IMR-90 (cell line): ENCODE measurements at regions not wholly inside any gene's neighbourhood (a gene's known extent, or its start where the extent isn't known, plus 50 kb on each side); places are given as distances from the start of the nearest gene placed in this dataset.
A peak's percentile ranks its signal among the peaks of the same experiment; 100 is the strongest.

Experiments
- ATAC-seq: fragments of 200-7000 bp; cut with Tn5 transposase; 2 replicates; pipeline ENCODE4 v1.9.1; 2020; ENCODE audit warnings: low read depth, mild to moderate bottlenecking, moderate library complexity
- BruUV-seq: library from RNA; stranded (reverse); fragments of 400-500 nt; replicated peaks from 2 replicates; lab custom pipeline; 2021; lab: Mats Ljungman, UMichigan
- CTCF ChIA-PET: fragments of 300-600 bp; formaldehyde crosslinking; extraction: SDS; loops from one replicate; lab custom pipeline; 2021; ENCODE audit warnings: antibody characterized with exemption; lab: Yijun Ruan, JAX
- POLR2A ChIA-PET: fragments of 300-600 bp; sonication (Branson Sonifier 250); formaldehyde crosslinking; loops from one replicate; lab custom pipeline; 2022; ENCODE audit warnings: antibody characterized with exemption; ENCODE audit not compliant: unreplicated experiment; lab: Charles Lee
- DNase-seq: peaks from one replicate; pipeline ENCODE4 v3.0.0; 2013
- H2AFZ ChIP-seq: replicated peaks from 2 replicates; pipeline ENCODE3; 2013; ENCODE audit warnings: low read length, mild to moderate bottlenecking; ENCODE audit not compliant: poor library complexity
- H2AK5ac ChIP-seq: 2 replicates; pipeline ENCODE4 v1.6.1; 2013; ENCODE audit warnings: low read depth, low read length, inconsistent platforms
- H2AK9ac ChIP-seq: replicated peaks from 2 replicates; pipeline ENCODE3; 2013; ENCODE audit warnings: mild to moderate bottlenecking, low read depth, low read length, moderate library complexity; ENCODE audit not compliant: poor library complexity
- H2BK120ac ChIP-seq: 2 replicates; pipeline ENCODE4 v1.6.1; 2013; ENCODE audit warnings: low read depth, low read length, inconsistent platforms
- H2BK15ac ChIP-seq: 3 replicates; pipeline ENCODE4 v1.6.1; 2013; ENCODE audit warnings: low read depth, low read length, inconsistent platforms
- H2BK20ac ChIP-seq: 2 replicates; pipeline ENCODE4 v1.6.1; 2013; ENCODE audit warnings: low read depth, mild to moderate bottlenecking, inconsistent platforms, low read length, moderate library complexity
- H2BK5ac ChIP-seq: 2 replicates; pipeline ENCODE4 v1.6.1; 2013; ENCODE audit warnings: mild to moderate bottlenecking, low read depth, low read length, inconsistent platforms; ENCODE audit not compliant: poor library complexity, severe bottlenecking
- H3K14ac ChIP-seq: replicated peaks from 2 replicates; pipeline ENCODE4 v1.6.1; 2013; ENCODE audit warnings: low read depth, low read length, inconsistent platforms
- H3K18ac ChIP-seq: 2 replicates; pipeline ENCODE4 v1.6.1; 2013; ENCODE audit warnings: low read depth, low read length, control low read depth
- H3K23ac ChIP-seq: 2 replicates; pipeline ENCODE4 v1.6.1; 2013; ENCODE audit warnings: low read depth, low read length, inconsistent platforms
- H3K27ac ChIP-seq: 2 replicates; pipeline ENCODE4 v1.5.1; 2013; ENCODE audit warnings: mild to moderate bottlenecking, control low read depth, low read length; ENCODE audit not compliant: insufficient read depth
- H3K27me3 ChIP-seq: 2 replicates; pipeline ENCODE4 v1.6.1; 2013; ENCODE audit warnings: low read length; ENCODE audit not compliant: control insufficient read depth, insufficient read depth
- H3K36me3 ChIP-seq: 2 replicates; pipeline ENCODE4 v1.6.1; 2013; ENCODE audit warnings: low read length, mixed read lengths; ENCODE audit not compliant: control insufficient read depth, insufficient read depth
- H3K4ac ChIP-seq: 2 replicates; pipeline ENCODE4 v1.6.1; 2013; ENCODE audit warnings: low read depth, low read length, inconsistent platforms
- H3K4me1 ChIP-seq: 2 replicates; pipeline ENCODE4 v1.6.1; 2013; ENCODE audit warnings: low read length, mixed read lengths; ENCODE audit not compliant: control insufficient read depth, insufficient read depth
- H3K4me2 ChIP-seq: 2 replicates; pipeline ENCODE4 v1.6.1; 2013; ENCODE audit warnings: low read depth, mild to moderate bottlenecking, control low read depth, low read length, moderate library complexity
- H3K4me3 ChIP-seq: 2 replicates; pipeline ENCODE4 v1.5.1; 2013; ENCODE audit warnings: low read depth, mild to moderate bottlenecking, control low read depth, low read length, moderate library complexity; ENCODE audit not compliant: insufficient read depth
- H3K56ac ChIP-seq: 2 replicates; pipeline ENCODE4 v1.6.1; 2013; ENCODE audit warnings: low read length, inconsistent platforms; ENCODE audit not compliant: insufficient read depth; ENCODE audit errors: extremely low read depth
- H3K79me1 ChIP-seq, 2 experiments: 2 replicates each; pipeline ENCODE4 v1.6.1; 2013; ENCODE audit warnings: low read length in 2 of 2, inconsistent platforms in 1 of 2, low read depth in 1 of 2
- H3K9ac ChIP-seq: 2 replicates; pipeline ENCODE4 v1.6.1; 2013; ENCODE audit warnings: low read depth, low read length, control low read depth
- H3K9me1 ChIP-seq: 2 replicates; pipeline ENCODE4 v1.6.1; 2013; ENCODE audit warnings: low read length, inconsistent platforms; ENCODE audit not compliant: insufficient read depth
- H3K9me3 ChIP-seq: 2 replicates; pipeline ENCODE4 v1.6.1; 2013; ENCODE audit warnings: low read length; ENCODE audit not compliant: control insufficient read depth, insufficient read depth
- H4K20me1 ChIP-seq: 2 replicates; pipeline ENCODE4 v1.6.1; 2013; ENCODE audit warnings: low read length, inconsistent platforms; ENCODE audit not compliant: insufficient read depth
- H4K5ac ChIP-seq: 2 replicates; pipeline ENCODE4 v1.6.1; 2013; ENCODE audit warnings: mild to moderate bottlenecking, low read depth, low read length, control low read depth
- H4K8ac ChIP-seq, 2 experiments: 2 replicates each; pipeline ENCODE4 v1.6.1; 2013; ENCODE audit warnings: low read depth in 2 of 2, low read length in 2 of 2, control low read depth in 1 of 2, inconsistent platforms in 1 of 2
- H4K91ac ChIP-seq: 2 replicates; pipeline ENCODE4 v1.6.1; 2013; ENCODE audit warnings: low read depth, low read length, inconsistent platforms; ENCODE audit not compliant: insufficient read depth
- BHLHE40 ChIP-seq: fragments of 150-350 bp; IDR thresholded peaks from 2 replicates; pipeline ENCODE4 v1.6.1; 2016; ENCODE audit warnings: mild to moderate bottlenecking, low read depth, low read length
- CEBPB ChIP-seq: IDR thresholded peaks from 2 replicates; pipeline ENCODE4 v1.6.1; 2012; ENCODE audit warnings: low read depth, low read length, improper control_type of control experiment
- CHD1 ChIP-seq: IDR thresholded peaks from 2 replicates; pipeline ENCODE4 v1.6.1; 2012; ENCODE audit warnings: low read depth, low read length, improper control_type of control experiment
- FOS ChIP-seq: fragments of 150-350 bp; IDR thresholded peaks from 2 replicates; pipeline ENCODE4 v1.6.1; 2016; ENCODE audit warnings: low read depth, low read length
- MAFK ChIP-seq: IDR thresholded peaks from 2 replicates; pipeline ENCODE4 v1.6.1; 2012; ENCODE audit warnings: low read depth, low read length, improper control_type of control experiment
- MAZ ChIP-seq: IDR thresholded peaks from 2 replicates; pipeline ENCODE4 v1.6.1; 2012; ENCODE audit warnings: low read depth, mild to moderate bottlenecking, low read length, improper control_type of control experiment, moderate library complexity, borderline replicate concordance
- MXI1 ChIP-seq: IDR thresholded peaks from 2 replicates; pipeline ENCODE4 v1.6.1; 2012; ENCODE audit warnings: low read depth, mild to moderate bottlenecking, low read length, moderate library complexity, borderline replicate concordance
- NFE2L2 ChIP-seq: fragments of 150-350 bp; IDR thresholded peaks from 2 replicates; pipeline ENCODE4 v1.6.1; 2016; ENCODE audit warnings: low read depth, mild to moderate bottlenecking, low read length
- POLR2A ChIP-seq: IDR thresholded peaks from 2 replicates; pipeline ENCODE4 v1.6.1; 2012; ENCODE audit warnings: mild to moderate bottlenecking, low read depth, low read length
- RAD21 ChIP-seq: IDR thresholded peaks from 2 replicates; pipeline ENCODE4 v1.6.1; 2012; ENCODE audit warnings: low read length, improper control_type of control experiment
- RCOR1 ChIP-seq: IDR thresholded peaks from 2 replicates; pipeline ENCODE4 v1.6.1; 2012; ENCODE audit warnings: mild to moderate bottlenecking, low read length, improper control_type of control experiment; ENCODE audit not compliant: insufficient replicate concordance
- RFX5 ChIP-seq: IDR thresholded peaks from 2 replicates; pipeline ENCODE4 v1.8.0; 2012; ENCODE audit warnings: low read depth, mild to moderate bottlenecking, low read length, moderate library complexity
- SMC3 ChIP-seq: fragments of 150-350 bp; IDR thresholded peaks from 2 replicates; pipeline ENCODE4 v1.6.1; 2016; ENCODE audit warnings: low read depth, mild to moderate bottlenecking, antibody characterized with exemption, low read length, moderate library complexity
- dilution Hi-C: fragments of 300-500 bp; cut with HindIII; formaldehyde crosslinking; loops from one replicate; pipeline ENCODE4 v1.14.3; 2018; ENCODE audit warnings: low sequenced_read_pairs; ENCODE audit not compliant: unreplicated experiment
- in situ Hi-C: fragments of 300-500 bp; cut with MboI; formaldehyde crosslinking; loops from 3 replicates; pipeline ENCODE4 v1.14.3; 2019; ENCODE audit warnings: low sequenced_read_pairs, inconsistent platforms, mixed read lengths
- intact Hi-C: fragments of 100-400 bp; cut with micrococcal nuclease; formaldehyde crosslinking; loops from 2 replicates; pipeline ENCODE4 v1.10.0; 2022
- TF ChIP-seq, protein P1 (sequence below): fragments of 150-350 bp; IDR thresholded peaks from 2 replicates; pipeline ENCODE4 v1.6.1; 2017; ENCODE audit warnings: mild to moderate bottlenecking, antibody characterized with exemption, low read length, low read depth
- TF ChIP-seq, protein P2 (sequence below): conservative IDR thresholded peaks from 2 replicates; pipeline ENCODE4 v1.5.1; 2012; ENCODE audit warnings: mild to moderate bottlenecking, low read depth, low read length, improper control_type of control experiment
- TF ChIP-seq, protein P3 (sequence below): fragments of 150-350 bp; IDR thresholded peaks from 2 replicates; pipeline ENCODE4 v1.6.1; 2016; ENCODE audit warnings: low read depth, mild to moderate bottlenecking, low read length, moderate library complexity, borderline replicate concordance

DNA sequence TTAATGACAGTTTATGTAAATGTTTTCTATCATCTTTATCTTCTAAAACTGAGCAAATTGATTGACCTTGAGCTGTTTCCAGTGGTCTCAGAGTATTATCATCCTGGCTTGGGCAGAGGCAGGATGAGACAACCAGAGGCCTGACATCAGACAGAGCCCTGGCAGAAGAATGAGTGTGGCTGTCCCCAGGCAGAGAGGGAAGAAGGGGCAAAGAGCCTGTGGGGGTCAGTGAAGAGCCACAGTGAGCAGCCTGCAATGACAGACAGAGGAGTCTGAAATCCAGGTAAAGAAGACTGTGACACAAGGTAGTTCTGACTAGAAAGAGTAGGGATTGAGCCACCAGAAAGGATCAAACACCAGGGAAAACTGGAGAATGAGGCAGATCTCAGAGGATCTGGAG lies 182.4 kb upstream of the ARSJ start:
- TF ChIP-seq CHD1 (no peak), MXI1 (no peak), FOS (no peak), BHLHE40 (no peak), MAFK (no peak), CEBPB (no peak), POLR2A (no peak), RFX5 (no peak), NFE2L2 (no peak), MAZ (no peak), SMC3 (no peak), RAD21 (no peak), RCOR1 (no peak)
- TF ChIP-seq, protein P1, sequence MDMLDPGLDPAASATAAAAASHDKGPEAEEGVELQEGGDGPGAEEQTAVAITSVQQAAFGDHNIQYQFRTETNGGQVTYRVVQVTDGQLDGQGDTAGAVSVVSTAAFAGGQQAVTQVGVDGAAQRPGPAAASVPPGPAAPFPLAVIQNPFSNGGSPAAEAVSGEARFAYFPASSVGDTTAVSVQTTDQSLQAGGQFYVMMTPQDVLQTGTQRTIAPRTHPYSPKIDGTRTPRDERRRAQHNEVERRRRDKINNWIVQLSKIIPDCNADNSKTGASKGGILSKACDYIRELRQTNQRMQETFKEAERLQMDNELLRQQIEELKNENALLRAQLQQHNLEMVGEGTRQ: no peak
- TF ChIP-seq, protein P2, sequence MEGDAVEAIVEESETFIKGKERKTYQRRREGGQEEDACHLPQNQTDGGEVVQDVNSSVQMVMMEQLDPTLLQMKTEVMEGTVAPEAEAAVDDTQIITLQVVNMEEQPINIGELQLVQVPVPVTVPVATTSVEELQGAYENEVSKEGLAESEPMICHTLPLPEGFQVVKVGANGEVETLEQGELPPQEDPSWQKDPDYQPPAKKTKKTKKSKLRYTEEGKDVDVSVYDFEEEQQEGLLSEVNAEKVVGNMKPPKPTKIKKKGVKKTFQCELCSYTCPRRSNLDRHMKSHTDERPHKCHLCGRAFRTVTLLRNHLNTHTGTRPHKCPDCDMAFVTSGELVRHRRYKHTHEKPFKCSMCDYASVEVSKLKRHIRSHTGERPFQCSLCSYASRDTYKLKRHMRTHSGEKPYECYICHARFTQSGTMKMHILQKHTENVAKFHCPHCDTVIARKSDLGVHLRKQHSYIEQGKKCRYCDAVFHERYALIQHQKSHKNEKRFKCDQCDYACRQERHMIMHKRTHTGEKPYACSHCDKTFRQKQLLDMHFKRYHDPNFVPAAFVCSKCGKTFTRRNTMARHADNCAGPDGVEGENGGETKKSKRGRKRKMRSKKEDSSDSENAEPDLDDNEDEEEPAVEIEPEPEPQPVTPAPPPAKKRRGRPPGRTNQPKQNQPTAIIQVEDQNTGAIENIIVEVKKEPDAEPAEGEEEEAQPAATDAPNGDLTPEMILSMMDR: no peak
- TF ChIP-seq, protein P3, sequence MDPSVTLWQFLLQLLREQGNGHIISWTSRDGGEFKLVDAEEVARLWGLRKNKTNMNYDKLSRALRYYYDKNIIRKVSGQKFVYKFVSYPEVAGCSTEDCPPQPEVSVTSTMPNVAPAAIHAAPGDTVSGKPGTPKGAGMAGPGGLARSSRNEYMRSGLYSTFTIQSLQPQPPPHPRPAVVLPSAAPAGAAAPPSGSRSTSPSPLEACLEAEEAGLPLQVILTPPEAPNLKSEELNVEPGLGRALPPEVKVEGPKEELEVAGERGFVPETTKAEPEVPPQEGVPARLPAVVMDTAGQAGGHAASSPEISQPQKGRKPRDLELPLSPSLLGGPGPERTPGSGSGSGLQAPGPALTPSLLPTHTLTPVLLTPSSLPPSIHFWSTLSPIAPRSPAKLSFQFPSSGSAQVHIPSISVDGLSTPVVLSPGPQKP: no peak
- H2BK120ac ChIP-seq: no peak overlapping the region
- H3K23ac ChIP-seq: no peak overlapping the region
- no peak for ATAC-seq
- no peak overlapping the region for H2AK9ac ChIP-seq
- H3K4me2 ChIP-seq: no peak overlapping the region
- H3K27me3 ChIP-seq: no peaks in the 10 kb centered on the region
- H3K14ac ChIP-seq: no peak overlapping the region
- 0 out of 2 replicates have a peak, but pooled peaks cover 2% of the 10 kb centered on the region for H3K9me1 ChIP-seq
- no peak overlapping the region for H3K4me3 ChIP-seq
- peak overlapping the region; percentile 74; the same call in 1 of the 2 replicates for H4K5ac ChIP-seq
- no peak overlapping the region for H2AFZ ChIP-seq
- no peaks in the 10 kb centered on the region for H3K9me3 ChIP-seq
- H2BK15ac ChIP-seq: no peak overlapping the region
- CTCF ChIA-PET: no interaction called here
- no peak overlapping the region for H3K56ac ChIP-seq
- no peak overlapping the region for H2BK5ac ChIP-seq
- H4K8ac ChIP-seq: no peak overlapping the region
- H3K18ac ChIP-seq: peak overlapping the region; percentile 76
- H4K20me1 ChIP-seq: no peaks in the 10 kb centered on the region
- no peak for DNase-seq
- dilution Hi-C loops: no loop called here
- H2AK5ac ChIP-seq: no peak overlapping the region
- H3K4ac ChIP-seq: no peak overlapping the region
- H2BK20ac ChIP-seq: no peak overlapping the region
- H3K4me1 ChIP-seq: peaks cover 2% of the 10 kb centered on the region; the same call in 1 of the 2 replicates
- no peak overlapping the region; the same call in 1 of the 2 replicates for H3K27ac ChIP-seq
- no peaks in the 10 kb centered on the region for H3K79me1 ChIP-seq
- BruUV-seq: no TSS peak
- no peaks in the 10 kb centered on the region for H3K36me3 ChIP-seq
- intact Hi-C loops: no loop called here
- POLR2A ChIA-PET: no interaction called here
- no peak overlapping the region for H3K9ac ChIP-seq
- no peak overlapping the region for H4K91ac ChIP-seq
- in situ Hi-C loops: no loop called here
